Neural cell (in vitro differentiated cells): ENCODE measurements at regions not wholly inside any gene's neighbourhood (a gene's known extent, or its start where the extent isn't known, plus 50 kb on each side); places are given as distances from the start of the nearest gene placed in this dataset.

Experiments
- EP300 ChIP-seq: fragments of 450-650 bp; conservative IDR thresholded peaks from 2 replicates; pipeline ENCODE4 v1.6.1; 2014; ENCODE audit warnings: antibody characterized with exemption, mild to moderate bottlenecking, moderate library complexity; ENCODE audit not compliant: poor library complexity, severe bottlenecking
- EZH2 ChIP-seq: fragments of 200-600, 300-800 bp; shearing (Covaris generic), sonication (generic); IDR thresholded peaks from 2 replicates; pipeline ENCODE4 v1.6.1; 2014; ENCODE audit warnings: antibody characterized with exemption, low read length, borderline replicate concordance, mild to moderate bottlenecking; ENCODE audit not compliant: insufficient read depth, poor library complexity, severe bottlenecking
- RAD21 ChIP-seq: fragments of 450-650 bp; conservative IDR thresholded peaks from 2 replicates; pipeline ENCODE4 v1.6.1; 2014; ENCODE audit warnings: antibody characterized with exemption, mild to moderate bottlenecking, moderate library complexity
- TAF1 ChIP-seq: IDR thresholded peaks from 2 replicates; pipeline ENCODE4 v1.6.1; 2012; ENCODE audit warnings: low read depth
- TF ChIP-seq, protein P1 (sequence below): fragments of 450-650 bp; IDR thresholded peaks from 2 replicates; pipeline ENCODE4 v1.5.1; 2014; ENCODE audit warnings: antibody characterized with exemption, mild to moderate bottlenecking, moderate library complexity; ENCODE audit not compliant: poor library complexity, severe bottlenecking

DNA sequence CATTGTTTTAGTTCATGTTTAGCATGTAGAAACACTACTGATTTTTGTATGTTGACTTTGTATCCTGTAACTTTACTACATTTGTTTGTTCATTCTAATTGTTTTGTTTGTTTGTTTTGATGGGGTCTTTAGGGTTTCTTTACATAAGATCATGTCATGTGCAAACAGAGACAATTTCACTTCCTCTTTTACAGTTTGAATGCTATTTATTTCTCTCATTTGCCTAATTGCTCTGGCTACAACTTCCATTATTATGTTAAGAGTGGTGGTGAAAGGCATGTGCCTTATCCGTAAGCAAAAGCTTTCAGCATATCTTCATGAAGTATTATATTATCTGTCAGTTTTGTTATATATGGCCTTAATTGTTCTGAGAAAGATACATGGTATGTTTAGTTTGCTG, 571.1 kb downstream of the PCDH7 start:
- TF ChIP-seq TAF1: no peak
- TF ChIP-seq, protein P1, sequence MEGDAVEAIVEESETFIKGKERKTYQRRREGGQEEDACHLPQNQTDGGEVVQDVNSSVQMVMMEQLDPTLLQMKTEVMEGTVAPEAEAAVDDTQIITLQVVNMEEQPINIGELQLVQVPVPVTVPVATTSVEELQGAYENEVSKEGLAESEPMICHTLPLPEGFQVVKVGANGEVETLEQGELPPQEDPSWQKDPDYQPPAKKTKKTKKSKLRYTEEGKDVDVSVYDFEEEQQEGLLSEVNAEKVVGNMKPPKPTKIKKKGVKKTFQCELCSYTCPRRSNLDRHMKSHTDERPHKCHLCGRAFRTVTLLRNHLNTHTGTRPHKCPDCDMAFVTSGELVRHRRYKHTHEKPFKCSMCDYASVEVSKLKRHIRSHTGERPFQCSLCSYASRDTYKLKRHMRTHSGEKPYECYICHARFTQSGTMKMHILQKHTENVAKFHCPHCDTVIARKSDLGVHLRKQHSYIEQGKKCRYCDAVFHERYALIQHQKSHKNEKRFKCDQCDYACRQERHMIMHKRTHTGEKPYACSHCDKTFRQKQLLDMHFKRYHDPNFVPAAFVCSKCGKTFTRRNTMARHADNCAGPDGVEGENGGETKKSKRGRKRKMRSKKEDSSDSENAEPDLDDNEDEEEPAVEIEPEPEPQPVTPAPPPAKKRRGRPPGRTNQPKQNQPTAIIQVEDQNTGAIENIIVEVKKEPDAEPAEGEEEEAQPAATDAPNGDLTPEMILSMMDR: no peak
- TF ChIP-seq EZH2: no peak
- TF ChIP-seq RAD21: no peak
- TF ChIP-seq EP300: no peak
